PFSK-1 (cell line): ENCODE measurements at regions not wholly inside any gene's neighbourhood (a gene's known extent, or its start where the extent isn't known, plus 50 kb on each side); places are given as distances from the start of the nearest gene placed in this dataset.

Source experiments
- FOXP2 ChIP-seq: optimal IDR thresholded peaks from 2 replicates; pipeline ENCODE3; 2011; ENCODE audit warnings: borderline replicate concordance, control low read depth, inconsistent platforms; ENCODE audit not compliant: insufficient read depth; ENCODE audit errors: extremely low read length, extremely low read depth
- POLR2AphosphoS5 ChIP-seq: IDR thresholded peaks from 2 replicates; pipeline ENCODE4 v1.6.1; 2012; ENCODE audit warnings: low read depth, mild to moderate bottlenecking, control low read depth, low read length, moderate library complexity
- SIN3A ChIP-seq: IDR thresholded peaks from 2 replicates; pipeline ENCODE4 v1.6.1; 2012; ENCODE audit warnings: mild to moderate bottlenecking, low read length, moderate library complexity, borderline replicate concordance; ENCODE audit not compliant: insufficient read depth
- TAF1 ChIP-seq: IDR thresholded peaks from 2 replicates; pipeline ENCODE4 v1.6.1; 2012; ENCODE audit warnings: low read length, control low read depth, borderline replicate concordance; ENCODE audit not compliant: insufficient read depth
- TF ChIP-seq, protein P1 (sequence below), 2 experiments: IDR thresholded peaks; 2 replicates each; pipeline versions ENCODE4 v1.6.1 to v1.8.0; 2011 to 2012; ENCODE audit warnings: low read depth in 2 of 2, low read length in 2 of 2, control low read depth in 1 of 2, inconsistent platforms in 1 of 2, mild to moderate bottlenecking in 1 of 2, moderate library complexity in 1 of 2; ENCODE audit not compliant: insufficient read depth in 1 of 2

DNA sequence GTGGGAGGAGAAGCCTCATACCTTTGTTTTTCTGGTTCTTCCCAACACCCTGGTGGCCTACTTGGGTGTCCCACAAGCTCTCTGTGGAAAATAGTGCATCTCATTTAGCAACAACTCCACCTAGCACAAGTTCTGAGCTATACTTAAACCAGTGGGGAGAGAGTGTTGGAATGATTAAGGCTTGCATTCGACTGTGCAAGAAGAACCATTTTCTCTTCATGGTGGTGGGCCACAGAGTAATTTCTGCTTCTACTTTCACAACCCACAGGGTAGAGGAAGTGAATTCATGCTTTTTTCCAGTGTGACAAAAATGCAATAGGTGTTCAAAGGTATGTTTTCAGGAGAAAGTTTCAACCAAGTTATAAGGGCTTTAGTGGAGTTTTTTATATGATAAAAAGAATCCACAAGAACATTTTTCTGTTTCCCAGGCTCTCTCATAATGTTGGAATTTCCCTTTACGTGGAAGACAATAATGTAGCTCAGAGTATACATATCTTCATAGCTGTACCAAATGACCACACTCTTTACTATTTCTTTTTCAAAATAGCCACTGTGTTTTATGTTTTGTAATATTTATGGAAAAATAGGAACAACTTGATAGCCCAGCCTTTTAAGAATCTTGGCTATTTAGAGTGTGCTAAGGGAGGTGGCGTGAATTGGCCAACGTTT lies 80.3 kb upstream of the HHIP start:
- TF ChIP-seq SIN3A, result no peak
- TF ChIP-seq, protein P1, sequence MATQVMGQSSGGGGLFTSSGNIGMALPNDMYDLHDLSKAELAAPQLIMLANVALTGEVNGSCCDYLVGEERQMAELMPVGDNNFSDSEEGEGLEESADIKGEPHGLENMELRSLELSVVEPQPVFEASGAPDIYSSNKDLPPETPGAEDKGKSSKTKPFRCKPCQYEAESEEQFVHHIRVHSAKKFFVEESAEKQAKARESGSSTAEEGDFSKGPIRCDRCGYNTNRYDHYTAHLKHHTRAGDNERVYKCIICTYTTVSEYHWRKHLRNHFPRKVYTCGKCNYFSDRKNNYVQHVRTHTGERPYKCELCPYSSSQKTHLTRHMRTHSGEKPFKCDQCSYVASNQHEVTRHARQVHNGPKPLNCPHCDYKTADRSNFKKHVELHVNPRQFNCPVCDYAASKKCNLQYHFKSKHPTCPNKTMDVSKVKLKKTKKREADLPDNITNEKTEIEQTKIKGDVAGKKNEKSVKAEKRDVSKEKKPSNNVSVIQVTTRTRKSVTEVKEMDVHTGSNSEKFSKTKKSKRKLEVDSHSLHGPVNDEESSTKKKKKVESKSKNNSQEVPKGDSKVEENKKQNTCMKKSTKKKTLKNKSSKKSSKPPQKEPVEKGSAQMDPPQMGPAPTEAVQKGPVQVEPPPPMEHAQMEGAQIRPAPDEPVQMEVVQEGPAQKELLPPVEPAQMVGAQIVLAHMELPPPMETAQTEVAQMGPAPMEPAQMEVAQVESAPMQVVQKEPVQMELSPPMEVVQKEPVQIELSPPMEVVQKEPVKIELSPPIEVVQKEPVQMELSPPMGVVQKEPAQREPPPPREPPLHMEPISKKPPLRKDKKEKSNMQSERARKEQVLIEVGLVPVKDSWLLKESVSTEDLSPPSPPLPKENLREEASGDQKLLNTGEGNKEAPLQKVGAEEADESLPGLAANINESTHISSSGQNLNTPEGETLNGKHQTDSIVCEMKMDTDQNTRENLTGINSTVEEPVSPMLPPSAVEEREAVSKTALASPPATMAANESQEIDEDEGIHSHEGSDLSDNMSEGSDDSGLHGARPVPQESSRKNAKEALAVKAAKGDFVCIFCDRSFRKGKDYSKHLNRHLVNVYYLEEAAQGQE (IDR thresholded peaks at IDR 0.05; ENCODE audit: insufficient read depth in 1 of 2, low read depth in 2 of 2, low read length in 2 of 2), result no peak
- TF ChIP-seq FOXP2, result no peak
- no peak for TF ChIP-seq POLR2AphosphoS5
- no peak for TF ChIP-seq TAF1

DNA sequence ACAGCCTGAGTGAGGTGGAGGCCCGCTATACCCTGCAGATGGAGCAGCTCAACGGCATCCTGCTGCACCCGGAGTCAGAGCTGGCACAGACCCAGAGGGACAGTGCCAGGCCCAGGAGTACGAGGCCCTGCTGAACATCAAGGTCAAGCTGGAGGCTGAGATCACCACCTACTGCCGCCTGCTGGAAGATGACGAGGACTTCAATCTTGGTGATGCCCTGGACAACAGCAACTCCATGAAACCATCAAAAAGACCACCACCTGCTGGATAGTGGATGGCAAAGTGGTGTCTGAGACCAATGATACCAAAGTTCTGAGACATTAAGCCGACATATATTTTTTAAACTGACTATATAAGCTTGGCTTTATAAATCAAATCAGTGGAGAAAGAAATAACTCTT lies 73.3 kb upstream of the HHIP start:
- TF ChIP-seq FOXP2, result no peak

DNA sequence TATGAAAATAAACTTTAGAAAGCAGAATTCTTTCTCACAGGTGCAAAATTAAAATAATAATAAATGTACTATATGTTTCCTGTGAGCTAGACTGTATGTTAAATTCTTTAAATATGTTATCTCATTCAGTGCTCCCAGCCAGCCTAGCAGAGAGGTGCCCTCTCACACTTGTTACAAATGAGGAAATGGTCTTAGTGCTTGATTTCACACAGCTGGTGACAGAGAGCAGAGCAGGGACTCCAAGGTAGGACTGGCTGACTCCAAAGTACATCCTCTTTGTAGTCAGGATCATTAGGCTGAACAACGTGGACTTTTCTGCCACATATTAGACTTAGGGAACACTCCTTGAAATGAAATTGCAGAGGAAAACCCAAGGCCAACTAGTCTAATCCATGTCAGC lies 72.0 kb upstream of the HHIP start:
- TF ChIP-seq POLR2AphosphoS5, result no peak

- no peak for TF ChIP-seq SIN3A
- TF ChIP-seq, protein P1 (IDR thresholded peaks at IDR 0.05; ENCODE audit: insufficient read depth in 1 of 2, low read depth in 2 of 2, low read length in 2 of 2), result no peak
- no peak for TF ChIP-seq FOXP2
- TF ChIP-seq TAF1, result no peak
- no peak for TF ChIP-seq POLR2AphosphoS5
These were observed 71.4 kb upstream of the HHIP start for GRCh38 chr4:144574509-144574908.

DNA sequence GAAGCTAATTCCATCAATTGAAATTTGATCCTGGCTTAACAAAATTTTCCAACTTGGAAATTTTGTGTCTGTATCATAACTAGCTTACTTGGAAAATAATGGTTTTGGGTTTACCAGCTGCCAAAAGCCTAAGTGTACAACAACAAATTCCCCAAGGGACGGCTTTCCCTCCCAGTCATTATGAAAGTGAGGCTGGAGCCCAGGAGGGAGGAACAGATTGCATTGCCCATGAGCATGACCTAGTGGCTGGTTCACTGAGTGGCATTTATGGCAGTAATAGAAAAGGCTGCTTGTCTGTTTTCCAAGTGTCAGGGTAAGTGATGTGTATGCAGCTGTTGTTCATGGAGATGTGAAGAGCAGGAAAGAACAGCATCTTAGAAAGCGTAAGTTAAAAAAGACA lies 70.8 kb upstream of the HHIP start:
- TF ChIP-seq, protein P1 (IDR thresholded peaks at IDR 0.05; ENCODE audit: insufficient read depth in 1 of 2, low read depth in 2 of 2, low read length in 2 of 2), result no peak
- TF ChIP-seq SIN3A, result no peak
- TF ChIP-seq POLR2AphosphoS5, result no peak
- no peak for TF ChIP-seq FOXP2
- TF ChIP-seq TAF1, result no peak

- TF ChIP-seq TAF1 (no peak), FOXP2 (no peak), SIN3A (no peak)
These were observed 67.3 kb upstream of the HHIP start for GRCh38 chr4:144578681-144579080.

DNA sequence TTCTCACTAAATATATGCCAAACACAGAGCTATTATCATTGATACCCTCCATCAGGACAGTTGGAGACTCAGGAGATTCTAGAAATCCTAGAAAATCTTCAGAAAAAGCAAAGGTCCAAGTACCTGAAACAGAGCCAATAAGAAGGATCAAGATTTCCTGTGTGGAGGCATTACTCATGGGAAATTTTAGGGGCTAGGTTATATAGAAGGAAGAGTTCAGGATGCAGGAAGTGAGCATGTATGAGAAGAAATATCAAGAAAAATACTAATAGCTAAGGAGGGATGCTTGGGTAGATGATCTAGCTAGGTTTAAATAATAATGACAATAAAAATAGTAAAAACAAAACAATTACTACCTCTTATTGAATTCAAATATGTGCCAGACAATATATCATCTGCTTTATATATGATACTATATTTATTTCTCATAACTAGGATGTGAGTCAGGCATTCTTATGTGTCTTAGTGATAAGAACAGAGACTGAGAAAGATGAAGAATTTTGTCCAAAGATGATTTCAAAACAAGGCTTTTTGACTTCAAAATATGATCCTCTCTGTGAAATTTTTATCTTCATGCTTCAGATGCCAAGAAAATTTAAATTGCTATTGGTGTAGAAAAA lies 66.4 kb upstream of the HHIP start:
- TF ChIP-seq, protein P1 (IDR thresholded peaks at IDR 0.05; ENCODE audit: insufficient read depth in 1 of 2, low read depth in 2 of 2, low read length in 2 of 2), result no peak
- TF ChIP-seq TAF1 (no peak), FOXP2 (no peak), POLR2AphosphoS5 (no peak), SIN3A (no peak)
